ENCODE measurements at regions not wholly inside any gene's neighbourhood (a gene's known extent, or its start where the extent isn't known, plus 50 kb on each side); places are given as distances from the start of the nearest gene placed in this dataset.

DNA sequence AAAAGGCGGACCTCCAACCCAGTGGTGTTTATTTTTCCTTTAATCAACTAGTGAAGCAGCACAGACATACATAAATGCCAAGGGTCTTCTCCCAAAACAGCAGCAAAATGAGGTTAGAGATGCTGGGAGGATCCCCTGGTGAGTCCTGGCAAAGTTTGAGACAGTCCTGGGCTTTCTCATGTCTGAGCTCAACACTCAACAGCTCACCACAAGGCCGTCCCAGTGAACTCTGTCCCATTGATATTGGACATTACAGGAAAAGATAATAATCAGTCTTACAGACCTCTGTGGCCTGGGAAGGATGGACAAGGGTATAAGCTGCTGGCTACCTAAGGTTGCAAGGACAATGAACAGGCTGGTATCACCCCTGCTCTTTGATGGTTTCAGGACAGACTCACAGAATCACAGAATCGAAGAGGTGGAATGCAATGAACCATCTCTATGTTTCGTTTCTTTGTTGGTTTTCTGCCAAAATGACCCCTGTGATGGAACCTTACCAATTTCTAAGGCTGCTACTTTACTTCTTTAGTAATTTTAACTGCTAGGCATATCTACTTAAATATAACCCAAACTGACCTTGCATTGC lies 551.8 kb downstream of the RAB28 start:
- TF ChIP-seq, protein P1, sequence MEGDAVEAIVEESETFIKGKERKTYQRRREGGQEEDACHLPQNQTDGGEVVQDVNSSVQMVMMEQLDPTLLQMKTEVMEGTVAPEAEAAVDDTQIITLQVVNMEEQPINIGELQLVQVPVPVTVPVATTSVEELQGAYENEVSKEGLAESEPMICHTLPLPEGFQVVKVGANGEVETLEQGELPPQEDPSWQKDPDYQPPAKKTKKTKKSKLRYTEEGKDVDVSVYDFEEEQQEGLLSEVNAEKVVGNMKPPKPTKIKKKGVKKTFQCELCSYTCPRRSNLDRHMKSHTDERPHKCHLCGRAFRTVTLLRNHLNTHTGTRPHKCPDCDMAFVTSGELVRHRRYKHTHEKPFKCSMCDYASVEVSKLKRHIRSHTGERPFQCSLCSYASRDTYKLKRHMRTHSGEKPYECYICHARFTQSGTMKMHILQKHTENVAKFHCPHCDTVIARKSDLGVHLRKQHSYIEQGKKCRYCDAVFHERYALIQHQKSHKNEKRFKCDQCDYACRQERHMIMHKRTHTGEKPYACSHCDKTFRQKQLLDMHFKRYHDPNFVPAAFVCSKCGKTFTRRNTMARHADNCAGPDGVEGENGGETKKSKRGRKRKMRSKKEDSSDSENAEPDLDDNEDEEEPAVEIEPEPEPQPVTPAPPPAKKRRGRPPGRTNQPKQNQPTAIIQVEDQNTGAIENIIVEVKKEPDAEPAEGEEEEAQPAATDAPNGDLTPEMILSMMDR (IDR thresholded peaks at IDR 0.05; ENCODE audit: low read depth, low read length, missing input control) = no peak
- TF ChIP-seq TAF1 (conservative IDR thresholded peaks at IDR 0.05) = no peak
